ENCODE measurements at regions not wholly inside any gene's neighbourhood (a gene's known extent, or its start where the extent isn't known, plus 50 kb on each side); places are given as distances from the start of the nearest gene placed in this dataset.

DNA sequence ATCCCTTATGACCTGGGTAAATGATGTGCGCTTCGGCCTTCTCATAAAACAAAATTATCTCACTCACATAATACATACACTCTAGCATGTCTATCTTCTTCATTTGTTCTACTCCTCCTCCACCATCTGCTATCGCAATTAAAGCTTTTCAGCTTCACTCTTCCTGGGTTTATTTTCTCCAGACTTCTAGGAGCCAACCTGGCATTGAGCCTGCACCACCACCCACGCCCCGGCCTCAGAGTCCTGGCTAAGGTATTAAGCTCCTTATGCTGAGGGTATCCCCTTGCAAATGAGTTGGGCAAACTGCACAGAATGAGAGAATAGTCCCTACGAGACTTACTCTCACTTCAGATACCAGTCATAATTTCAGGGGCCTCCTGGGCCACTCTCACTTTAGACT, 236.1 kb upstream of the CDH12 start:
- DNase-seq (ENCODE audit: low read depth) = no peak

DNA sequence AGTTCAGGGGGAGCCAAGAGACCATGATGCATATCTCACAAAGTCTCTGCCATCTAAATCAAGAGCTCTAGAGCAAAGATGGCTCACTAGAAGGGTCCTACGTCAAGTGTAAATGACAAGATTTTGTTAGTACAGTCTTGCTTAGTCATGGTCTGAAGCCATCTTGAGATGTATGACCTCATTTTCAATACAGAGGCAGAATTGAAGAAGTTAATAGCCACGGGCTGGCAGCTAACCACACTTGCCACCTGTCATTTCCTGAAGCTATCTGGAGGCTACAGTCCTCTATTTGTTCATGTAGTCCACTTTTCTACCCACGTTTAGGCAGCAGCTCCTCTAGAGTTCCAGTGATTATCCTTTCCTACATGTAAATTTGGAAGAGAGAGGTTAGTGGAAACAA, 231.7 kb upstream of the CDH12 start:
- no peak for DNase-seq (ENCODE audit: low read depth)

DNA sequence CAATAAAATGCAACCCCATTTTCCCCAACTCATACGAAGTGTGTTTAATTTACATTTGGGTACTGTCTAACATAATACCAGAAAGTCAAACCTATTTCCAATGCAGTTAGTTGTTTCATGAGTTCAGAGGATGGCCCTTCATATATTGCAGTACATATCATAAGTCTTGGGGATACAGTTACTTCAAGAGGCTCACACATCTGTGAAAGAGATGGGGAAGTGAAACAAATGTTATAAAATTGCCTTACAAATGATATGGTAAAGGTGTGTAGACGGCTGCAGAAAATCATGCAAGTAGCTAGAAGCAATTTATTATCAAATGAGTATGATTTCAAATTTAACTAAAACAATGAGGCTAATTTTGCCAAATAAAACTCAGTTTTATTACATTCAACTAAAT, 219.0 kb upstream of the CDH12 start:
- no peak for DNase-seq (ENCODE audit: low read depth)

DNA sequence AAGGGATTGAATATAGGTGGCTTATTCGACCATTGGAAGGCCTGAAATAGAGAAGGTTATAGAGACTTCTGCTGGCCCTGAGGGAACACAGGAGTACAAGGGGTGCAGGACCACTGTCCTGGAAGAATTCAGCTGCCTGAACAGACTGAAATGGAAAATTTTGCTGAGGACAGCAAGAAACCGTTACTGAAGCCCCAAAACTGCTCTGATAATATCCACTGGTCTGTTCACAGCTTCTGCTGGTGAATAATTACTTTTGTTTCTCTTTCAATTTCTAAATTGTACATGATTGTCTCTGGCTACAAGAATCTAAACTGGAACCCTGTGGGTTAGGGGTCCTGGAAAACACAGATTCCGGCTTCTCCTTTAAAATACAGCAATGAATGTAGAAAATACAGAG, 218.5 kb upstream of the CDH12 start:
- DNase-seq (ENCODE audit: low read depth) = no peak

DNA sequence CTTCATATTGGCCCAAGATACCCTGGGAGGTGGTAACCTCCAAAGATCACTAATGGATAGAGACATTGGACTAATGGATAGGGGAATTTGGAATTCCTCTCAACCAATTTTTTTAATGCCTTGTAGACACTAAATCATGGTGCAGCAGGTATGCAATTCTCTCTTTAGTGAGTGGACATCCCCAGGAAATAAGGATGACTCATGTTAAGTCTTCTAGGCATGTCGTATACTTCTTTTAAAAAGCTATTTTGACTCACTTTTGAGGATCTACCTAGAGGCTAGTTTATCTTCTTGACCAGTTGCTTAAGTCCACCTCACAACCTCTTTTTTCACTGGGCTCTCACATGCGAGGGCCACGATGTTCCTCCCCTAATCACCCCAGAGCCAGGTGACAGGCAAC, 211.6 kb upstream of the CDH12 start:
- no peak for DNase-seq (ENCODE audit: low read depth)

DNA sequence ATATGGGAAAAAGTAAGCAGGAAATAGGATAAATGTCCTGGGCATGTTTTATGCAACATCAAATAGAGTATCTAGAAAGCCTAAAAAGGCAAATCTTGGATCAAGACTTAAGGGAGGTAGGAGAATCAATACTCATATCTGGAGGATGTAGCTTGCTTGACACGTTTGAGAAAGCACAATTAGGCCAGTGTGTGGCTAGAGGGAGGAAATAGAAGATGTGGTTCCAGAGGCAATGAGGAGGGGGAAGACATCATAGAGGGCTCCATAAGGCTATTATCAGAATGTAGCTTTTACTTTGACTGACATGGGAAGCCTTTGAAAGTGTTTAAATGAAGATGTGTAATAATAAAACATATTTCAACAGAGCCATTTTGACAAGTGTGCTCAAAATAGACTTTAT, 200.7 kb upstream of the CDH12 start:
- no peak for DNase-seq (ENCODE audit: low read depth)

DNA sequence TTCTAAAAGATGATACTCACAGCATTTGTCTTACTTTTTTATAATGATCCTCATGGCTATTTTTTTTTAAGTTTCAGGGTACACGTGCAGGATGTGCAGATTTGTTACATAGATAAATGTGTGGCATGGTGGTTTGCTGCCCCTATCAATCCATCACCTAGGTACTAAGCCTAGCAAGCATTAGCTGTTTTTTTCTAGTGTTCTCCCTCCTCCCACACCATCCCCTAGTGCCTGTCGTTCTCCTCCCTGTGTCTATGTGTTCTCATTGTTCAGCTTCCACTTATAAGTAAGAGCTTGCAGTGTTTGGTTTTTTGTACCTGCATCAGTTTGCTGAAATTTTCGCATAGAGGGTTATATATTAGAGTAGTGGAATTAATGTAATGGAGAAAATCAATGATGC, 189.1 kb upstream of the CDH12 start:
- no peak for DNase-seq (ENCODE audit: low read depth)

DNA sequence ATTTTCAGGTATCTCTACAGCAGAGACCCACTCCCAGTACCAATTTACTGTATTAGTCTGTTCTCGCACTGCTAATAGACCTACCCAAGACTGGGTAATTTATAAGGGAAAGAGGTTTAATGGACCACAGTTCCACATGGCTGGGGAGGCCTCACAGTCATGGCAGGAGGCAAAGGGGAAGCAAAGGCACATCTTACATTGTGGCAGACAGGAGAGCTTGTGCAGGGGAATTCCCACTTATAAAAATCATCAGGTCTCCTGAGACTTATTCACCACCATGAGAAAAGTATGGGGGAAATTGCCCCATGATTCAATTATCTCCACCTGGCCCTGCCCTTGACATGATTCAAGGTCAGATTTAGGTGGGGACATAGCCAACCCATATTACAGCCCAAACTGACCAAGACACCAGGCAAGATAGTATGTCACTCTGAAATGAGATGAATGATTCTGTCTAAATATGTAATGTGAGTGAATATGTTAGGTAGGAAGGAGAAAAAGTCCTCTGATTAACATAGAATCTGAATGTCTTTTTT, 182.5 kb upstream of the CDH12 start:
- DNase-seq (ENCODE audit: low read depth) = no peak

DNA sequence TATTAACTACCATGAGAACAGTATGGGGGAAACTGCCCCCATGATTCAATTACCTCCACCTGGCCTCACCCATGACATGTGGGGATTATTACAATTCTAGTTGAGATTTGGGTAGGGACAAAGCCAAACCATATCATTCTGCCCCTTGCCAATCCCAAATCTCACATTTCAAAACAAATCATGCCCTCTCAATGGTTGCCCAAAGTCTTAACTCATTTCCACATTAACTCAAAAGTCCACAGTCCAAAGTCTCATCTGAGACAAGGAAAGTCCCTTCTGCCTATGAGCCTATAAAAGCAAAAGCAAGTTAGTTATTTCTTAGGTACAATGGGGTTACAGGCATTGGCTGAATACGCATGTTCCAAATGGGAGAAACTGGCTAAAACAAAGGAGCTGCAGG, 180.7 kb upstream of the CDH12 start:
- DNase-seq (ENCODE audit: low read depth) = no peak

DNA sequence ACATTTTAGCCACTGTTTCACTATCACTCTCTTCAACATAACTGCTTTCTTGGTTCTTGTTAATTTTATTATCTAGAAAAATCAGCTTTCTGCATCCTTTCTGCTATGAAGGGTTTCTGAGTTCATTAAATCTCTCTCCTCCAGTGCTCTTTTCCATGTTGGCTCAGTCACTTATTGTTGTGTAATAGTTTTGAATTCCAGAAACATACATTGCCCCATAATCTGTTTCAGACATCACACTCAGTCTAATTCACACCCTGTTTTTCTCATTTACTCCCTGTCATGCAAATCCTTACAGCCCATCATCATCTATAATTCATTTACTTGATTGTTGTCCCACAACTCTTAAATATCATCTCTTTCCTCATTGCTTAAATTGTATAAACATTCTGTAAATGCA, 176.1 kb upstream of the CDH12 start:
- no peak for DNase-seq (ENCODE audit: low read depth)

DNA sequence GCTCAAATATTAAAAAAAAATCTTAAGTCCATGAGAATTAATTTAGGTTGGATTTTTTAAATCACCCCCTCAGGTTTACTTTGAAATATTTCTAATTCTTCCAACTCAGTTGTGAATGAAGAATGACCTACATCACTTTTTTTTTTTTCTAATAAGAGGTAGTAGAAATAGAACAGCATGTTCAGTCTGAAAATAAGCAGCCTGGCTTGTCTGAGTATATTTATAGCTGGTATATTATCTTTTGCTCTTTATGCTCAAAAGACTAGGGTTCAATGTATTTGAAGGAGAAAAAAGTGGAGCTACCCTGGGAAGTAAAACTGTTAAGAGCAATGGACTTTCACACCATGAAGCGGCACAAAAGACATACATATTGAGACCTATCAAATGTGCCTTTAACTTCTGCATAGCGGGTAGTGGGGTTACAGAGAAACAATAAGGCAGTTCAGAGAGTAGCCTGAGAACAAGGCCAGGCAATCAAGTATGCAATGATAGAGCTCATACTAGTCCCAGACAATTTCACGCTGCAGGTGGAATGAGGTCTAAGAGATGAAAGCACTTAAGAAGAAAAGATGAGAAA, 175.4 kb upstream of the CDH12 start:
- no peak for DNase-seq (ENCODE audit: low read depth)

DNA sequence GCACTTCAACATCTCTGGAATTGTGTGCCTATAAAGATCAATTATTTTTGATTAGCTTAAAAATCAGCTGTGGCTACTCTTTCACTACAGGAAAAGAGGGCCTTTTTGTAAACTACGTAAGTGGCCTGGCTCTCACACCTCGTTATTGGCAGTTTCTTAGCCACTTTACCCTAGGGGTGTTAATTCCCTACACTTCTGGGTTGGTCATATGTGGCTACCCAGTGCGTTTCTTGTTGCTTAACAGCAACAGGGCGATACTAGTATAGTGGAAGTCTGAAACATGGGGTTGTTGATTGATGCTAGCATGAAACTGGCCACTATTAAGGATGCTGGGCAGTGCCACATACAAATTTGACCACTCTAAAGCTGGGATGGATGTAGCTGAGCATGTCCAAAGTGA, 174.7 kb upstream of the CDH12 start:
- no peak for DNase-seq (ENCODE audit: low read depth)

DNA sequence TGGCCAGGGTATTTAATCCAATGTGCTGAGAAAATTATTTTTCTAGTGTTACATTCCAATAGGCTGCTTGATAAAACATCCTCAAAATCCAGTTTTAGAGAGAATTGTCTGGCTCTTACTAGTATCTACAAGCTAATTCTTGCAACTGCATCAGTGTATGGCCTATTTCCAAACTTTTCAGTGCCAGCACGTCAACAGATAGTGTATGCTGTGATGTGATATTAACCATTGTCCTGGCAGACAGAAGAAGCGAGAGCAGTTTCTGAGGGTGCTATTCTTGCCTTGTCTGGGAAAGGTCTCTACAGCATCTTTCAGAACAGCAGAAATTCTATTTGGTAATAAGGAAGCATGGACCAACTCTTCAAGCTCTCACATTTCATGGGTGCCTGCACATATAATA, 174.2 kb upstream of the CDH12 start:
- no peak for DNase-seq (ENCODE audit: low read depth)

DNA sequence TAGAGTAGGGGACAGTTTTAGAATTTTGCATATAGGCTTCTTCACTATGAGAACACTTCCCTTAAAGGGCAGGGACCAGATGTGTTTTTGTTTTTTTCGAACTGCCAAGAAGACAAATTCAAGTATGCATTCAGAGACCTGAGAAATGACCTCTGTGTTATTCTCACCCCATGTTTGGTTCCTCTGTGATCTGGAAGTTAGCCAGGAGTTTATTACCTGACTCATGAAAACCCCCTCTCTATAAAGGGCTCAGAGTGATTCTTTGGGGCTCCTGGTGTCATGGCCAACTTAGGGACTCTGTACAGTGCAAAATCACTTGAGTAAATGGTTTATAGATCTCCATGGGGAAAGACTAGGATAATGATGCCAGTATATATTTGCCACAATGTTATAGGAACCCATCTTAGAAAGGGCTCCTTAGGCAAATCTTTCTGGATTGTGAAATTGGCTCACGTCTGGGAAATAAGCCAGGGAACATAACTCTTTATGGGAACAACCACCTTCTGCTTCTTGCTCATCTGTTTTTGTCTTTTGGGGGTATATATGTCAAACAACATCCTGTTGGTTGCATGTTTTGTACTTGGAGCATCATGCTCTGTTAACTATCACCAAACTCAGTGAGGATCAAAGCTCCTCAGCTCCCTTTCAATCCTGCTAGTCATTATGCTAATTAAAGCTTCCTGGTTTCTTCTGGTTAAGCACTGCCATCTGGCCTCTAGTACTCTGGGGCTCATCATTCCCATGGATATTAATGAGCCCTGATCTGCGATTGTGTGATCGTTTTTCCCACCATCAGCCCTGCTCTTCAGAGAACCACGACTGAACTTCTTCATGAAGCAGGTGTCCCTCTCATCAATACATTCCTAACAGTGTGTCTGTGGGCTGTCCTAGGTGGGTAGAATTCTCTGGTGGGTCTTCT, 173.4 kb upstream of the CDH12 start:
- DNase-seq (ENCODE audit: low read depth) = peak; percentile 2

DNA sequence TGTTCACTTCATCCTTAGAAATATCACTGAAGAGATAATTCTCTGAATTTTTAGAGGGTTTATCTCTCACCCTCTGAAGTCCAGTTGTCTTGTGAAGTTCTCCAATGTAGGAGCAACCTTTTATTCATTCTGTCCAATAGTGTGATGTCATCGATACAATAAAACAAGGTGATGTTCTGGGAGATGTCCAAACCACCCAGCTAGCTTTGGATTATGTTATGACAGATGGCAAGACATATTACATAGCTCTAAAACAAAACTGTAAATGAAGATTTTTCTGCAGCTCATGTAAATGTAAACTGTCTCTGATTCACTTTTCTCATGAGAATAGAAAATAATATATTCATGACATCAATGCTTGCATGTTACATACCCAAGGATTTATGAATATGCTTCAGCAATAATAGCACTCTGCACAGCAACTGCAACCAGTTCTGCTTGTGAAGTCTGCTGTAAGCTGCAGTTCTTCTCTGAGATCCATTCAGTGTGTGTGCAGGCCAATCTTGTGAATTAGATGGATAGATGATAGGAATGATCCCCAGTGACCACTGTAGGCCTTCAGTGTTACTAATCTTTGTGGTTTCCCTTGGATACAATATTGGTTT, 172.6 kb upstream of the CDH12 start:
- DNase-seq (ENCODE audit: low read depth) = no peak

DNA sequence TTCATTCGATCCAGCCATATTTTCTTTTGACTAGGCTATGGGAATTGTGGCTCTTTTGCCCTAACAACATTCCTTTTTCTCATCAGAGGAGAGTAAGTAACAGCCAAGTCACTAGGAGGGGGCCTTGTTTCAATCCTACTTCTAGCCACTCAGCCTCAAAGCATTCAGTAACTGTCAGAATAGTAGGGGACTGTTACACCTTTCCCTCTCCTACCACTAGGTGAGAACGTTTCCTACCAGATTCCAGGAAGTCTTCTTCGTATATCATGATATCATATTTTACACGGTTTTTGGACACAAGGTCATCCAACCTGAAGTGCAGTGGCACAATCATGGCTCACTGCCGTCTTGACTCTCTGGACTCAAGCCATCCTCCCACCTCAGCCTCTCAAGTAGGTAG, 171.3 kb upstream of the CDH12 start:
- DNase-seq (ENCODE audit: low read depth) = no peak

DNA sequence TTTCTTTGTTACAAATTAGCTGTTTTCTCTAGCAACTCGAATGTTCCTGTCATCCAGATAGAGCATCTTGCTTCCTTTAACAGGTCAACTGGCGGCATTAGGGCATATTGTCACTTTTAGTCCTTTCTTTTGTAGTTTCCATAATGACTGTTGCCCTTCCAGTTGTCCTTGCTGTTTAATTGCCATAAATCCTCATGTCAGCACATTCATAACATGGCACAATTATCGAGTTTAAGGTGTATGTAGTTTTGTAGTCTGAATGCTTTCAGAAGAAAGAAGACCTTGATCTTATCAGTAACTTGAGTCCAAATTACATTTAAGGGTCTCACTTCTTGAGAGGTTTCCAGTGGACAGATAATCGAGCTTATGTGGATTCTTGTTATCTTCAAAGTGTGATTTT, 161.7 kb upstream of the CDH12 start:
- DNase-seq (ENCODE audit: low read depth) = no peak

DNA sequence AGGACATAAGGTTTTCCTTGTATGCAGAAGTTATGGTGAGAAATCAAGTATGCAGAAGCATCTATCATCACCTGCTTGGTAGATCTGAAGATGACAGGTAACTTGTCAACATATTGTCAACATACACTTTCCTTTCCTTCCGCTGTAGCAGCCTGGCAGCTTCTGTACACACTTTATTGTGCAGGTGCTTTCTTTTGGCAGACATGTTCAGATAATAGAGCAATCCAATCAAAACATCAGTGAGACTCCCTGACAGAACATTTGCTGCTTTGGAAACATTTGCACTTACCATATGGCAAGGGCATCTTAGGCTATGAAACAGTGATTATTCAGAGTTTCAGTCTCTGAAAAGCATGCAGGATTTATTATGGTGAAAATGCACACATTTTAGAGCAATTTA, 161.1 kb upstream of the CDH12 start:
- DNase-seq (ENCODE audit: low read depth) = no peak

DNA sequence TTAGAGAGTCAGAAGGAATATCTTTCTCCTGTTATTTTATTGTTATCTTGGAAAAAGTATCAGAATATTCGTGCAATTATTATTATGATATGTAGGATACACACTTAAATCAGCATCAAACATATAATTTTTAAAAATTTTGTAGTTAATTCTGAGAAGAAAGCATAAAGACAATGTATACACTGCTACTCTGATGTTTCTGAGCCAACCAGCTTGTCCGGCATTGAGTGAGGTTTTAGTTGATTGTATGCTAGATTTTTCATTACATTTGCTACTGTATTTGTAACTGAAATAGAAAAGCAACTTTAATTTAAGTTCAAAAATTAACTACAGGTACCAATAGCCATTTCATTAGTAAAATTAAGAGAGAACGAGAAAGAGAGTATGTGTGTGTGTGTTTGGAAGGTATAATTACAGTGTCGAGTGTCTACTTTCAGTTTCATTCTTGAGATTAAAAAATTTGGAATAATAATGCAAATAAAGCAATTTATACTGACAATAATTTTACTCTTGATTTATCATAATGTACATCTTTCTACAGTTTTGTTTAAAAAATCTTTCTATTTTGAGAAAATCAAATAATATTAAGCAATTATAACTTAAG, 160.4 kb upstream of the CDH12 start:
- DNase-seq (ENCODE audit: low read depth) = no peak

DNA sequence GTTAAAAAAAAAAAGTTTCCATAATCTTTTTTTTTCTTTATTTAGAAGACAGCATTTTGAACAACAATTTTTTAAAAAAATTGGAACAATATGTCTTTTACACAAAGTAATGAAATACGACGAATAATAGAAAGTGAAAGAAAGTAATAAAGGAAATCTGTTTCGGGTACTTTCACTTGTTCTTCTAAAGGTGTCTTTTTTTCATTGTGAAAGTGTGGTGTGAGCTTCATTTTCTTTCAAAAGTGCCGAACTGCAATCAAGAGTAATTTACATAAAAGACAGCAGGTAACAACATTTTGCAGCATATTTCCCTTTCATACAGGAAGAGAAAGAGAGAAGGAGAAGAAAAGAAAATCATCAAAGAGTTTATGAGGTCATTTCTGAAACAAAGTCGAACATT, 159.7 kb upstream of the CDH12 start:
- no peak for DNase-seq (ENCODE audit: low read depth)

DNA sequence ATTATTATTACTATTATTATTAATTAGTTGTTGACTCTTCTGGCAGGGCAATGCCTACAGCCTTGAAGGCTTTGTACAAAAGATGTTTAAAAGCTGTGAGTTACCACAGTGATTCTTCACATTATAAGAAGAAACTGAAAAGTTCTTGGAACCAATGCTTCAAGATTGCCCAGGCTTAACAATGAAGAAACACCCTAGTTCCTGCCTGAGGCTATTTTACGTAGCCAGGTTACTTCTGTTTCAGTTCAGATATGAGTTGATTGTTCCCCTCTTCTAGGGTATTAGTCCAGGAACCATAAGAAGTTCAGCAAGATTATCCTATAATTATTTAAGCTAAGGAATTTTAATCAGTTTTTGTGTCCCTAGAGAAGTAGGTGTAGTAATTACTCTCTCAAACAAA, 154.6 kb upstream of the CDH12 start:
- DNase-seq (ENCODE audit: low read depth) = no peak

DNA sequence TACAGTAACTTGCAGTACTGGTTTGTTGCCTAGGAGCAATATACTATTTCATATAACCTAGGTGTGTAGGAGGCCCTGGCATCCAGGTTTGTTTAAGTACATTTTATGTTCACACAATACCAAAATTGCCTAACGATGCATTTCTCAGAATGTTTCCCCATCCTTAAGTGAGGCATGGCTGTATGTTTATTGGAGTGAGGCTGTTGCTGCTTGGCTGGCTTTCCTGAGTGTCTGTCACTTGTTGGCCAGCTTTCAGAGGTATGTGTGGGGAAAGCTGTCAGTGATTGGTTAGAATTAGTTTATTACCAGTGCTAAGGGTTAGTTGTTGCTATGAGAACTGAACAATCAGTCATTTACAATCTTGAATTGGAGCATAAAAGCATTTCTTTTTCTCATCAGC, 154.1 kb upstream of the CDH12 start:
- DNase-seq (ENCODE audit: low read depth) = no peak

DNA sequence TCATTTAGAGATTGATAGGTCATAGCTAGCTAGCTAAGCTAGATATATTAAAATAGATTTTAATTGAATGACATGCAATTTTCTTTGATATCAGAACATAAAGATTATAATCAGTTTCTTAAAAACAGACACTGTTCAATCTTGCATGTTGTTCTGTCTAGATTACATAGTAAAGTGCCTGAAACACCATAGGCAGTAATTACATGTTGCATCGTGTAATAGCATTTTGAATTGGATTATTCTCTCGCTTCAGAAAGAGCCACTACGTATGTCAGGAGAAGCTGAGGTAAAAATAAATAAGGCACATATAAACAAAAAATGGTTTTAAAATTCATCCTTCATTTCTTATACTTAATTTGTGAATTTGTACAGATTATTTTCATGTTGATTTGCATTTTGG, 148.0 kb upstream of the CDH12 start:
- no peak for DNase-seq (ENCODE audit: low read depth)
